Endothelial cell of umbilical vein (primary cell): ENCODE measurements at regions not wholly inside any gene's neighbourhood (a gene's known extent, or its start where the extent isn't known, plus 50 kb on each side); places are given as distances from the start of the nearest gene placed in this dataset.

Experiments
- BruUV-seq: library from RNA; stranded (reverse); fragments of 400-500 nt; replicated peaks from 2 replicates; lab custom pipeline; 2021; lab: Mats Ljungman, UMichigan
- CTCF ChIA-PET: fragments of 300-600, 350-600 bp; sonication (Branson Sonifier 250); formaldehyde crosslinking; loops from one replicate; lab custom pipeline; 2021; ENCODE audit warnings: antibody characterized with exemption, inconsistent platforms; lab: Charles Lee
- POLR2A ChIA-PET: fragments of 300-600, 350-600 bp; sonication (Branson Sonifier 250); formaldehyde crosslinking; loops from one replicate; lab custom pipeline; 2021; ENCODE audit warnings: antibody characterized with exemption, inconsistent platforms; lab: Charles Lee
- DNase-seq: peaks from one replicate; pipeline ENCODE4 v3.0.0-alpha.2; 2011; ENCODE audit warnings: low read depth, low spot score
- FAIRE-seq: peaks from 2 replicates; lab custom pipeline; 2011; peaks lifted over from hg19 to GRCh38; lab: Jason Lieb, UNC
- H2AFZ ChIP-seq: 2 replicates; pipeline ENCODE4 v1.6.0; 2012; ENCODE audit warnings: low read depth, low read length, control low read depth, inconsistent platforms
- H3K27ac ChIP-seq: 2 replicates; pipeline ENCODE4 v1.5.1; 2011; ENCODE audit warnings: low read depth, mild to moderate bottlenecking, control low read depth, low read length, moderate library complexity; ENCODE audit not compliant: insufficient read depth
- H3K27me3 ChIP-seq, 2 experiments: 2 replicates each; pipeline versions ENCODE4 v1.6.0 to v1.6.1; 2011; ENCODE audit warnings: low read length in 2 of 2, mixed read lengths in 1 of 2; ENCODE audit not compliant: control insufficient read depth in 2 of 2, insufficient read depth in 2 of 2
- H3K36me3 ChIP-seq, 2 experiments: 2 replicates in 1 of 2; 3 replicates in 1 of 2; pipeline ENCODE4 v1.5.1; 2011; ENCODE audit warnings: low read length in 2 of 2, mild to moderate bottlenecking in 1 of 2, moderate library complexity in 1 of 2; ENCODE audit not compliant: control insufficient read depth in 2 of 2, insufficient read depth in 2 of 2; ENCODE audit errors: extremely low read depth in 1 of 2
- H3K4me1 ChIP-seq: 3 replicates; pipeline ENCODE4 v1.5.1; 2011; ENCODE audit warnings: mild to moderate bottlenecking, low read length; ENCODE audit not compliant: control insufficient read depth, insufficient read depth; ENCODE audit errors: extremely low read depth
- H3K4me2 ChIP-seq: 2 replicates; pipeline ENCODE4 v1.6.1; 2011; ENCODE audit warnings: low read length, control low read depth, mixed read lengths; ENCODE audit not compliant: insufficient read depth
- H3K4me3 ChIP-seq, 3 experiments: fragments of 200-600 bp in 1 of 3; sonication (generic), shearing (Covaris generic) in 1 of 3; replicated peaks in 1 of 3; 2 replicates each; pipeline ENCODE4 v1.5.1; 2011 to 2016; ENCODE audit warnings: control low read depth in 3 of 3, low read length in 3 of 3, mild to moderate bottlenecking in 2 of 3, inconsistent platforms in 1 of 3, low read depth in 1 of 3, moderate library complexity in 1 of 3; ENCODE audit not compliant: insufficient read depth in 1 of 3
- H3K79me2 ChIP-seq: 2 replicates; pipeline ENCODE4 v1.6.0; 2012; ENCODE audit warnings: low read length, inconsistent platforms; ENCODE audit not compliant: control insufficient read depth, insufficient read depth
- H3K9ac ChIP-seq: replicated peaks from 2 replicates; pipeline ENCODE3; 2011; ENCODE audit warnings: low read length, control low read depth; ENCODE audit not compliant: insufficient read depth; ENCODE audit errors: extremely low read depth
- H3K9me1 ChIP-seq: replicated peaks from 3 replicates; pipeline ENCODE4 v1.6.0; 2011; ENCODE audit warnings: mild to moderate bottlenecking, low read length; ENCODE audit not compliant: control insufficient read depth, insufficient read depth; ENCODE audit errors: extremely low read depth
- H3K9me3 ChIP-seq: replicated peaks from 2 replicates; pipeline ENCODE4 v1.5.1; 2012; ENCODE audit warnings: low read length, inconsistent platforms; ENCODE audit not compliant: control insufficient read depth, insufficient read depth
- H4K20me1 ChIP-seq: replicated peaks from 2 replicates; pipeline ENCODE3; 2011; ENCODE audit warnings: mild to moderate bottlenecking, low read length; ENCODE audit not compliant: control insufficient read depth, insufficient read depth; ENCODE audit errors: extremely low read depth
- EZH2 ChIP-seq: IDR thresholded peaks from 2 replicates; pipeline ENCODE4 v1.6.1; 2012; ENCODE audit warnings: borderline replicate concordance, low read depth, mild to moderate bottlenecking, moderate library complexity, low read length, inconsistent platforms; ENCODE audit not compliant: severe bottlenecking
- FOS ChIP-seq: IDR thresholded peaks from 2 replicates; pipeline ENCODE4 v1.6.1; 2011; ENCODE audit warnings: mild to moderate bottlenecking, low read length, moderate library complexity, borderline replicate concordance; ENCODE audit not compliant: insufficient read depth
- GATA2 ChIP-seq: IDR thresholded peaks from 2 replicates; pipeline ENCODE4 v1.7.0; 2011; ENCODE audit warnings: low read depth, mild to moderate bottlenecking, moderate library complexity, mixed read lengths, low read length; ENCODE audit not compliant: insufficient read length, insufficient read depth
- JUN ChIP-seq: IDR thresholded peaks from 2 replicates; pipeline ENCODE4 v1.6.1; 2011; ENCODE audit warnings: borderline replicate concordance, low read depth; ENCODE audit not compliant: insufficient read length, insufficient read depth
- MYC ChIP-seq: IDR thresholded peaks from one replicate; pipeline ENCODE4 v1.6.1; 2011; ENCODE audit warnings: mild to moderate bottlenecking, low read depth, low read length
- POLR2A ChIP-seq: IDR thresholded peaks from 2 replicates; pipeline ENCODE4 v1.6.1; 2012; ENCODE audit warnings: low read depth, mild to moderate bottlenecking, control low read depth, low read length
- POLR2AphosphoS5 ChIP-seq: IDR thresholded peaks from 2 replicates; pipeline ENCODE4 v1.6.1; 2012; ENCODE audit warnings: low read depth, mild to moderate bottlenecking, control low read depth, low read length, moderate library complexity; ENCODE audit not compliant: insufficient read depth
- dilution Hi-C: fragments of 300-500 bp; cut with MboI; formaldehyde crosslinking; loops from one replicate; pipeline ENCODE4 v1.15.0; 2019; ENCODE audit warnings: low sequenced_read_pairs; ENCODE audit not compliant: extremely low pct_ligation_motif_present
- intact Hi-C: fragments of 100-400 bp; cut with micrococcal nuclease; formaldehyde crosslinking; loops from one replicate; pipeline ENCODE4 v1.10.0; 2022
- TF ChIP-seq, protein P1 (sequence below): IDR thresholded peaks from 2 replicates; pipeline ENCODE4 v1.6.1; 2011; ENCODE audit not compliant: insufficient read depth, insufficient read length
- TF ChIP-seq, protein P2 (sequence below), 2 donors: IDR thresholded peaks; 1 replicate in 1 of 2; 2 replicates in 1 of 2; pipeline ENCODE4 v1.5.1; 2011; ENCODE audit warnings: low read length in 2 of 2, mild to moderate bottlenecking in 2 of 2, moderate library complexity in 2 of 2, control low read depth in 1 of 2, inconsistent platforms in 1 of 2, low read depth in 1 of 2; ENCODE audit not compliant: insufficient read depth in 1 of 2; ENCODE audit errors: extremely low read depth in 1 of 2

DNA sequence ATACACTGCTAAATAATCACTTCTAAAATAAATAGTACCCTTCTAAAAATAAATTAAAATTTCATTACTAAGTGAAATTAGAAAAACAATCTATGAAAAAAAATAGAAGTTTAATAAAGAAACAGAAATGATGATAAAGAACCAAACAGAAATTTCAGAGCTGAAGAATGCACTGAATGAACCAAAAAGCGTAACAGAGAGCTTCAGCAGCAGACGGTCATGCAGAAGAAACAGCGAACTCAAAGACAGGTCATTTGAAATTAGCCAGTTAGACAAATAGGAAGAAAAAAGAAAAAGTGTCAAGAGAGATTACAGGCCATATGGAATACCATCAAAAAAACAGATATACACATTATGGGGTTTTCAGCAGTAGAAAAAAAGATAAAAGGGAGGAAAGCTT, 706.7 kb downstream of the TBC1D32 start:
- Histone ChIP-seq H3K9me3 (no peaks in the 10 kb centered on the region), H3K9me1 (no peaks in the 10 kb centered on the region), H3K4me1 (no peaks in the 10 kb centered on the region), H3K79me2 (no peaks in the 10 kb centered on the region), H3K27ac (no peak overlapping the region), H3K9ac (no peak overlapping the region), H4K20me1 (no peaks in the 10 kb centered on the region), H2AFZ (no peak overlapping the region), H3K4me3 (no peak overlapping the region), H3K27me3 (no peaks in the 10 kb centered on the region), H3K4me2 (no peak overlapping the region), H3K36me3 (no peaks in the 10 kb centered on the region)
- ChIA-PET POLR2A (no interaction called here), CTCF (no interaction called here)
- DNase-seq = no peak
- BruUV-seq = no TSS peak
- FAIRE-seq = no peak
- TF ChIP-seq FOS (no peak), GATA2 (no peak), POLR2A (no peak), EZH2 (no peak), MYC (no peak), POLR2AphosphoS5 (no peak), JUN (no peak)
- TF ChIP-seq, protein P1, sequence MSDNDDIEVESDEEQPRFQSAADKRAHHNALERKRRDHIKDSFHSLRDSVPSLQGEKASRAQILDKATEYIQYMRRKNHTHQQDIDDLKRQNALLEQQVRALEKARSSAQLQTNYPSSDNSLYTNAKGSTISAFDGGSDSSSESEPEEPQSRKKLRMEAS = no peak
- TF ChIP-seq, protein P2, sequence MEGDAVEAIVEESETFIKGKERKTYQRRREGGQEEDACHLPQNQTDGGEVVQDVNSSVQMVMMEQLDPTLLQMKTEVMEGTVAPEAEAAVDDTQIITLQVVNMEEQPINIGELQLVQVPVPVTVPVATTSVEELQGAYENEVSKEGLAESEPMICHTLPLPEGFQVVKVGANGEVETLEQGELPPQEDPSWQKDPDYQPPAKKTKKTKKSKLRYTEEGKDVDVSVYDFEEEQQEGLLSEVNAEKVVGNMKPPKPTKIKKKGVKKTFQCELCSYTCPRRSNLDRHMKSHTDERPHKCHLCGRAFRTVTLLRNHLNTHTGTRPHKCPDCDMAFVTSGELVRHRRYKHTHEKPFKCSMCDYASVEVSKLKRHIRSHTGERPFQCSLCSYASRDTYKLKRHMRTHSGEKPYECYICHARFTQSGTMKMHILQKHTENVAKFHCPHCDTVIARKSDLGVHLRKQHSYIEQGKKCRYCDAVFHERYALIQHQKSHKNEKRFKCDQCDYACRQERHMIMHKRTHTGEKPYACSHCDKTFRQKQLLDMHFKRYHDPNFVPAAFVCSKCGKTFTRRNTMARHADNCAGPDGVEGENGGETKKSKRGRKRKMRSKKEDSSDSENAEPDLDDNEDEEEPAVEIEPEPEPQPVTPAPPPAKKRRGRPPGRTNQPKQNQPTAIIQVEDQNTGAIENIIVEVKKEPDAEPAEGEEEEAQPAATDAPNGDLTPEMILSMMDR (IDR thresholded peaks at IDR 0.05; ENCODE audit: extremely low read depth in 1 of 2, insufficient read depth in 1 of 2, low read depth in 1 of 2, low read length in 2 of 2) = no peak
- intact Hi-C loops = no loop called here
- dilution Hi-C loops = no loop called here
